ENCODE measurements at regions not wholly inside any gene's neighbourhood (a gene's known extent, or its start where the extent isn't known, plus 50 kb on each side); places are given as distances from the start of the nearest gene placed in this dataset.

DNA sequence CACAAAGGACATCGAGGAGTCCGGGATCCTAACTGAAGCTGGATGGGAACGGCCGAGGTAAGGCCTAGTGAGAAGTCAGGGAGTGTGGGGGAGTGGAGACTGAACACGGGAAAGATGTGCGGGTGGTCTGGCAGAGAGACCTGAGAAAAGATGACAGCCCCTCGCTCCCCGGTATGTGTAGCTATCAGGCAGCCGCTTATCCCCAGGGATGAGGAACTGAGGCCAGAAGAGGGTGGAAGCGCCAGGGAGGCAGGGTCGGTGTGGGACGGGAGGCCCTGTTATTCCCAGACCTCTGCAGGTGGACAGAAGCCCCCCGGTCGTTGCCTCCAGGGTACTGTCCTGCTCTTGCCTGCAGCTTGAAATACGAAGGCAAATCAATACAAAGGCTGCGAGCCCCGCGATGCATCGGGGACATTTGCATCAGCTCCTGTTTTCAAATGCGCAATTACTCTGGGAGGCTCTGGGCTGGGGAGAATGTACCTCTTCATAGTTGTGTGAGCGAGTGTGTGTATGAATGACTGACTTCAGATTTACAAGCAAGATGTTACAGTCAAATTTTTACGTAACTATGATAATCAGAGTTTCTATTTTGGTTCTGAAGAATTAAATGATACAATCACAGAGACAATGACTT is 221.3 kb downstream of the QKI start:
- intact Hi-C loops (cut with DNase I), result no loop called here
- ATAC-seq (no peak), DNase-seq (no peak)
- no peaks in the 10 kb centered on the region for H3K9me3 ChIP-seq (ENCODE audit: control insufficient read depth, low read length)
- H3K4me3 ChIP-seq (ENCODE audit: low read length), result no peak overlapping the region
- H3K27me3 ChIP-seq (ENCODE audit: control insufficient read depth, insufficient read depth), result no peaks in the 10 kb centered on the region
- H3K27ac ChIP-seq (ENCODE audit: low read length), result no peak overlapping the region
- WGBS, result 63% methylated on average over 22 of the region's 22 CpGs
- H3K4me1 ChIP-seq (ENCODE audit: control insufficient read depth, insufficient read depth, low read length), result no peaks in the 10 kb centered on the region

- WGBS, result 96% methylated on average over 6 of the region's 6 CpGs
- ATAC-seq, result no peak
- DNase-seq, result no peak
- H3K27ac ChIP-seq (ENCODE audit: low read length), result no peak overlapping the region
- intact Hi-C loops (cut with DNase I), result no loop called here
- H3K4me3 ChIP-seq (ENCODE audit: low read length), result no peak overlapping the region
- no peaks in the 10 kb centered on the region for H3K4me1 ChIP-seq (ENCODE audit: control insufficient read depth, insufficient read depth, low read length)
- no peaks in the 10 kb centered on the region for H3K27me3 ChIP-seq (ENCODE audit: control insufficient read depth, insufficient read depth)
- H3K9me3 ChIP-seq (ENCODE audit: control insufficient read depth, low read length), result no peaks in the 10 kb centered on the region
Measured at GRCh38 chr6:163635315-163635714, 220.8 kb downstream of the QKI start.

GRCh38 chr6:163634211-163635171 is 220.0 kb downstream of the QKI start:
- ATAC-seq, result no peak
- 89% methylated on average over 21 of the region's 21 CpGs for WGBS
- H3K4me3 ChIP-seq (ENCODE audit: low read length), result no peak overlapping the region

GRCh38 chr6:163630991-163631390 is 216.5 kb downstream of the QKI start:
- peaks cover 2% of the 10 kb centered on the region for H3K9me3 ChIP-seq (ENCODE audit: control insufficient read depth, low read length)
- ATAC-seq, result no peak
- intact Hi-C loops (cut with DNase I), result no loop called here
- H3K4me3 ChIP-seq (ENCODE audit: low read length), result no peak overlapping the region
- no peaks in the 10 kb centered on the region for H3K4me1 ChIP-seq (ENCODE audit: control insufficient read depth, insufficient read depth, low read length)
- DNase-seq, result no peak
- WGBS, result 45% methylated on average over 22 of the region's 22 CpGs
- no peaks in the 10 kb centered on the region for H3K27me3 ChIP-seq (ENCODE audit: control insufficient read depth, insufficient read depth)
- no peak overlapping the region for H3K27ac ChIP-seq (ENCODE audit: low read length)

More at GRCh38 chr6:163634211-163635171, 220.0 kb downstream of the QKI start:
- H3K27ac ChIP-seq (ENCODE audit: low read length), result no peak overlapping the region
- no peaks in the 10 kb centered on the region for H3K4me1 ChIP-seq (ENCODE audit: control insufficient read depth, insufficient read depth, low read length)
- no peak for DNase-seq
- intact Hi-C loops (cut with DNase I), result no loop called here
- peaks cover 2% of the 10 kb centered on the region for H3K9me3 ChIP-seq (ENCODE audit: control insufficient read depth, low read length)
- no peaks in the 10 kb centered on the region for H3K27me3 ChIP-seq (ENCODE audit: control insufficient read depth, insufficient read depth)

DNA sequence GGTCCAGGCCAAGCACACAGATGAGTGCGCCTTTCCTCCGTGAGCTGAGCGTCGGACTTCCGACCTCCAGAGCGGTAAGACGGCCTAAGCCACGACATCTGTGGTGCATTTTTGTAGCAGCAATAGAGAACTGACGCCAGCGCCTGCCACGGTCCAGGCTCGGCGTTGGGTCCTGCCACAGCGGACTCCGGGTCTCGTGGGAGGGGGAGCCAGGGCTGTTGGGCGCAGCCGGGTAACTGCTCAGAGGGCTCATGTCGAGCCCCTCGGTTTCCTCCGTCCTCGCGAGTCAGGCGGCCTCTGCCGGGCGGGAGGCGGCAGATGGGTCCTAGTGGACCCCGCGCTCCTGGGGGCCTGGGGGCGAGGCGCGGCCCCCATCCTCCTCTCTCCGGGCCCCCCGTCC is 216.1 kb downstream of the QKI start:
- DNase-seq (no peak), ATAC-seq (no peak)
- H3K9me3 ChIP-seq (ENCODE audit: control insufficient read depth, low read length), result peaks cover 2% of the 10 kb centered on the region
- no peak overlapping the region for H3K27ac ChIP-seq (ENCODE audit: low read length)
- H3K27me3 ChIP-seq (ENCODE audit: control insufficient read depth, insufficient read depth), result no peaks in the 10 kb centered on the region
- H3K4me1 ChIP-seq (ENCODE audit: control insufficient read depth, insufficient read depth, low read length), result no peaks in the 10 kb centered on the region
- intact Hi-C loops (cut with DNase I), result no loop called here
- no peak overlapping the region for H3K4me3 ChIP-seq (ENCODE audit: low read length)
- WGBS, result 18% methylated on average over 34 of the region's 34 CpGs

DNA sequence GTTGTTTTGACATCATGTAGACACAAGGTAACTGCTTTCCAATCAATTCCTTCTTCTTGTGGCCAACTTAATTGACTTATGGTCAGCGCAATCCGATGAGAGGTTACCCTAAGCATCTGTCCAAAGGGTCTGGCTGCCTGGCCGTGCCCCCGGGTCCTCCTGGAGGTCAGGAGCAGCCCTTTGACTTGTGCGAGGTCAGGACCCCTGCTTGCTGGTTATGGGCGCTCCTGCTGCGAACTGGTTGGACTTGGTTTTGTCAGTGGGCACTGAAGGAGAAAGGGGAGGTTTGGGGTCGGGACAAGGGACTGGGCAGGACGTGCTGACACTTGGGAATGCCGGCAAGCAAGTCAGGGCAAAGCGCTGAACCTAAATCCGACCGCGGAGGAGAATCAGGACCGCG is 215.6 kb downstream of the QKI start:
- Histone ChIP-seq H3K27me3 (ENCODE audit: control insufficient read depth, insufficient read depth) (no peaks in the 10 kb centered on the region), H3K27ac (ENCODE audit: low read length) (no peak overlapping the region), H3K4me3 (ENCODE audit: low read length) (no peak overlapping the region), H3K4me1 (ENCODE audit: control insufficient read depth, insufficient read depth, low read length) (no peaks in the 10 kb centered on the region), H3K9me3 (ENCODE audit: control insufficient read depth, low read length) (peaks cover 2% of the 10 kb centered on the region)
- no peak for ATAC-seq
- no peak for DNase-seq
- intact Hi-C loops (cut with DNase I), result no loop called here
- WGBS, result 73% methylated on average over 16 of the region's 16 CpGs

Data from right cardiac atrium (tissue), 5 donors.